Suprapubic skin (tissue), 4 donors: ENCODE measurements at regions not wholly inside any gene's neighbourhood (a gene's known extent, or its start where the extent isn't known, plus 50 kb on each side); places are given as distances from the start of the nearest gene placed in this dataset.

Source experiments
- DNase-seq, 2 donors: peaks; one replicate each; pipeline ENCODE4 v3.0.0-alpha.2; 2019; ENCODE audit warnings: low spot score in 2 of 2
- H3K27ac ChIP-seq: fragments of 200-600 bp; sonication (generic); one replicate; pipeline ENCODE4 v1.5.1; 2019
- H3K27me3 ChIP-seq: fragments of 200-600 bp; sonication (generic); one replicate; pipeline ENCODE4 v1.5.1; 2019
- H3K36me3 ChIP-seq: fragments of 200-600 bp; sonication (generic); one replicate; pipeline ENCODE4 v1.5.1; 2019
- H3K4me1 ChIP-seq: fragments of 200-600 bp; sonication (generic); one replicate; pipeline ENCODE4 v1.5.1; 2019
- H3K4me3 ChIP-seq: fragments of 200-600 bp; sonication (generic); one replicate; pipeline ENCODE4 v1.5.1; 2019; ENCODE audit warnings: mild to moderate bottlenecking
- H3K9me3 ChIP-seq: fragments of 200-600 bp; sonication (generic); one replicate; pipeline ENCODE4 v1.5.1; 2019
- CTCF ChIP-seq, 2 donors: fragments of 200-600 bp in 1 of 2; fragments of 450-650 bp in 1 of 2; sonication (generic) in 1 of 2; IDR thresholded peaks; one replicate each; pipeline ENCODE4 v1.5.1; 2016 to 2019; ENCODE audit warnings: antibody characterized with exemption in 2 of 2, mild to moderate bottlenecking in 1 of 2, moderate library complexity in 1 of 2
- EP300 ChIP-seq: sonication (generic); formaldehyde crosslinking; IDR thresholded peaks from one replicate; pipeline ENCODE4 v1.6.1; 2017; ENCODE audit warnings: antibody characterized with exemption
- POLR2A ChIP-seq, 2 donors: fragments of 450-650 bp; IDR thresholded peaks; one replicate each; pipeline ENCODE4 v1.6.1; 2017; ENCODE audit warnings: antibody characterized with exemption in 2 of 2, mild to moderate bottlenecking in 2 of 2, moderate library complexity in 2 of 2
- POLR2AphosphoS5 ChIP-seq, 3 donors: sonication (generic); formaldehyde crosslinking; IDR thresholded peaks; one replicate each; pipeline ENCODE4 v1.6.1; 2017; ENCODE audit warnings: antibody characterized with exemption in 3 of 3
- WGBS: methylation state at CpG from one replicate; pipeline ENCODE4 v1.1.5; 2018; 5-methylcytosine and 5-hydroxymethylcytosine counted together

- Histone ChIP-seq H3K9me3 (no peaks in the 10 kb centered on the region), H3K27ac (no peak overlapping the region), H3K27me3 (no peaks in the 10 kb centered on the region), H3K4me1 (no peaks in the 10 kb centered on the region), H3K36me3 (no peaks in the 10 kb centered on the region), H3K4me3 (no peak overlapping the region)
- 57% methylated on average over 1 of the region's 1 CpG for WGBS
- DNase-seq, result no peak
- TF ChIP-seq EP300 (no peak), POLR2A (IDR thresholded peaks at IDR 0.05) (no peak), CTCF (IDR thresholded peaks at IDR 0.05) (no peak)
These were observed 89.5 kb downstream of the XCL2 start for GRCh38 chr1:168454211-168454815.

- no peak for DNase-seq
- H3K27me3 ChIP-seq, result no peaks in the 10 kb centered on the region
- no peaks in the 10 kb centered on the region for H3K36me3 ChIP-seq
- 78% methylated on average over 4 of the region's 4 CpGs for WGBS
- TF ChIP-seq POLR2A (IDR thresholded peaks at IDR 0.05), result no peak
- TF ChIP-seq EP300, result no peak
- TF ChIP-seq CTCF (IDR thresholded peaks at IDR 0.05), result no peak
- TF ChIP-seq POLR2AphosphoS5 (IDR thresholded peaks at IDR 0.05), result no peak
- H3K9me3 ChIP-seq, result no peaks in the 10 kb centered on the region
- H3K4me3 ChIP-seq, result no peak overlapping the region
- H3K27ac ChIP-seq, result no peak overlapping the region
- no peaks in the 10 kb centered on the region for H3K4me1 ChIP-seq
These were observed 90.7 kb downstream of the XCL2 start for GRCh38 chr1:168453056-168453455.

GRCh38 chr1:168452329-168452728 lies 91.5 kb downstream of the XCL2 start:
- DNase-seq, result no peak
- no peaks in the 10 kb centered on the region for H3K4me1 ChIP-seq
- TF ChIP-seq CTCF (IDR thresholded peaks at IDR 0.05), result no peak
- no peak for TF ChIP-seq POLR2AphosphoS5 (IDR thresholded peaks at IDR 0.05)
- no peak for TF ChIP-seq EP300
- no peak for TF ChIP-seq POLR2A (IDR thresholded peaks at IDR 0.05)
- H3K4me3 ChIP-seq, result no peak overlapping the region
- no peaks in the 10 kb centered on the region for H3K36me3 ChIP-seq
- H3K9me3 ChIP-seq, result no peaks in the 10 kb centered on the region
- H3K27me3 ChIP-seq, result no peaks in the 10 kb centered on the region
- no peak overlapping the region for H3K27ac ChIP-seq
- 81% methylated on average over 1 of the region's 1 CpG for WGBS

- WGBS, result 33% methylated on average over 1 of the region's 1 CpG
- Histone ChIP-seq H3K4me1 (no peaks in the 10 kb centered on the region), H3K27me3 (no peaks in the 10 kb centered on the region), H3K9me3 (no peaks in the 10 kb centered on the region), H3K36me3 (no peaks in the 10 kb centered on the region), H3K4me3 (no peak overlapping the region), H3K27ac (no peak overlapping the region)
- DNase-seq, result no peak
- TF ChIP-seq EP300 (no peak), POLR2A (IDR thresholded peaks at IDR 0.05) (no peak), POLR2AphosphoS5 (IDR thresholded peaks at IDR 0.05) (no peak), CTCF (IDR thresholded peaks at IDR 0.05) (no peak)
These were observed 95.9 kb downstream of the XCL2 start for GRCh38 chr1:168447871-168448270.

- Histone ChIP-seq H3K4me3 (no peak overlapping the region), H3K27me3 (no peaks in the 10 kb centered on the region), H3K4me1 (no peaks in the 10 kb centered on the region), H3K27ac (no peak overlapping the region), H3K36me3 (no peaks in the 10 kb centered on the region), H3K9me3 (no peaks in the 10 kb centered on the region)
- 87% methylated on average over 5 of the region's 5 CpGs for WGBS
- DNase-seq, result no peak
- no peak for TF ChIP-seq POLR2AphosphoS5 (IDR thresholded peaks at IDR 0.05)
- TF ChIP-seq CTCF (IDR thresholded peaks at IDR 0.05), result no peak
- TF ChIP-seq EP300, result no peak
- no peak for TF ChIP-seq POLR2A (IDR thresholded peaks at IDR 0.05)
These were observed 97.7 kb downstream of the XCL2 start for GRCh38 chr1:168446081-168446480.
